ENCODE measurements at regions not wholly inside any gene's neighbourhood (a gene's known extent, or its start where the extent isn't known, plus 50 kb on each side); places are given as distances from the start of the nearest gene placed in this dataset.

DNA sequence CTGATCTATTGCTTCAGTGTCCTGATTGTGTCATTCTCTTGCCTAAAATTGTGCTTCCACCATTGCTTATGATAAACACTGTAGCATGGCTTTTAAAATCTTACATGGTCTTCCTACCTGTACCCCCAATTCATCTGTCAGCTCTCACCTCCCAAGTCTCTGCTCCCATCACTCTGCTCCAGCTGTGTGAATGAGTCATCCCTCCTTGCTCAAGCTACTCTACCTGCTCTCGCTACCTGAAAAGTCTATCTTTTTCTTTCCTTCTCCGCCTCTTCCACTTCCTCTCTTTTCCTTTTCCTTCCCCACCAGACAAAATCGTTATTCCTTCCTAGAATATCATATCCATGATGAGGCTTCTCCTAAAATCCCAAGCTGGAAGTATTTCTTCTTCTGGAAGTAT is 341.7 kb downstream of the PRELID2 start:
- H3K4me3 Mint-ChIP-seq: no peak overlapping the region

DNA sequence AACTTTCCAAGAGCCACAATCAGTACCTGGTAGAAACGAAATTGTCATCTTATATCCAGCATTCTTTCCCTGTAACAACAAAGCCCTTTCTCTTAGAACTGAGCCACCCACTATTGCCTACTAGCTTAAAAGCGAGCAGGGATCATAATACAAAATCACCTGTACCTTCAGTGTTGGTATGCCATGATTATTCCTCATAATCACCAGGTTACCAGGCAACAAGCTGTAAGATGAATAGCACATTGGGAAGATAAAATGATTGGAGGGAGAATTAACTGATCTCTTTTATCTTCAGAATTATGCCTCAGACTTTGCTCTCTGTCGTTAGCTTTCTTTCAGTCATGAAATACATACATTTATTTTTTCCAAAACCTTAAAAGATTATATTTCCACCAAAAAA is 345.6 kb downstream of the PRELID2 start:
- ATAC-seq (replicated peaks) (no peak), DNase-seq (no peak)
- no peak overlapping the region for H3K4me3 Mint-ChIP-seq
- H3K27ac Mint-ChIP-seq: no peak overlapping the region
- no peaks in the 10 kb centered on the region for H3K36me3 Mint-ChIP-seq
- no peaks in the 10 kb centered on the region for H3K4me1 Mint-ChIP-seq
- peaks cover 4 to 6% of the 10 kb centered on the region in 2 donors for H3K9me3 Mint-ChIP-seq
- no peaks in the 10 kb centered on the region for H3K27me3 Mint-ChIP-seq

More for the DNA sequence above, 341.7 kb downstream of the PRELID2 start:
- H3K4me1 Mint-ChIP-seq: no peaks in the 10 kb centered on the region
- DNase-seq: no peak
- no peaks in the 10 kb centered on the region for H3K27me3 Mint-ChIP-seq
- H3K27ac Mint-ChIP-seq: no peak overlapping the region
- H3K36me3 Mint-ChIP-seq: no peaks in the 10 kb centered on the region
- ATAC-seq (replicated peaks): no peak
- H3K9me3 Mint-ChIP-seq: peaks cover 6 to 10% of the 10 kb centered on the region in 2 donors

DNA sequence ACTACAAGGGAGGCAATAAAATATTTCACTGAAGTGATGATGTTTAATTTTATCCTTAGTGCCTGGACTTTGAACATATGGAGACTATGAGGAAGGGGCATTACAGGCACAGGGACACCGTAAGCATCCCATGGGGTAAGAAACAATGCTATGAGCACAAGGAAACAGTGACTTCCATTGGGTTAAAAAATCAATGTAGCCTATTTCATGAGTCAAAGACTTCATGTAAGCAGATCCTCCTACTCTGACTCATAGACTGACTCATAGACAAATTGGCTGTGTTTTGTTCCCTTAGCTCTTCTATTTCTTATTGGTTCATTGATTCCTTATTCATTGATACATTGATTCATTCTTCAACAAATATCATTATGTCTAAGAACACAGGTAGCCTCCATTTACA is 351.0 kb downstream of the PRELID2 start:
- H3K4me3 Mint-ChIP-seq: no peak overlapping the region
- no peak for ATAC-seq (replicated peaks)
- no peaks in the 10 kb centered on the region for H3K36me3 Mint-ChIP-seq
- H3K4me1 Mint-ChIP-seq: no peaks in the 10 kb centered on the region
- DNase-seq: no peak
- H3K27ac Mint-ChIP-seq: no peak overlapping the region
- H3K9me3 Mint-ChIP-seq: peaks cover 0 to 5% of the 10 kb centered on the region in 2 donors
- no peaks in the 10 kb centered on the region for H3K27me3 Mint-ChIP-seq

DNA sequence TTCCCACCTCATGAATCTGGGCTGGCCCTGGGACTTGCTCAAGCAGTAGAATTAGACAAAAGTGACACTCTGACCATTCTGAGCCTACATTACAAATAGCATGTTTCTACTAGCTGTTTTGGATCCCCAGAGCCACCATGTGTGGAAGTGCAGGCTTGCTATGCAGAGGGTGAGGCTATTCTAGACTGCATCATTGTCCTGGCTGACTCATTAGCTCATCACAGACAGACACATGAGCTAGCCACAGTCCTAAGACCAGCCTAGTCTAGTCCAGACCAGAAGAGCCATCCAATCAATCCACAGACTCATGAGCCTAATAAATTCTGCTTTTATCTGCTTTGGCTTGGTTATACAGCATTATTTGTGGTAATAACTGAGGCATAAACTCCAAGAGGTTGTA is 351.9 kb downstream of the PRELID2 start:
- Mint-ChIP-seq H3K27me3 (no peaks in the 10 kb centered on the region), H3K4me1 (no peaks in the 10 kb centered on the region), H3K36me3 (no peaks in the 10 kb centered on the region), H3K4me3 (no peak overlapping the region), H3K27ac (no peak overlapping the region), H3K9me3 (peaks cover 0 to 7% of the 10 kb centered on the region in 2 donors)
- ATAC-seq (replicated peaks) (no peak), DNase-seq (no peak)

DNA sequence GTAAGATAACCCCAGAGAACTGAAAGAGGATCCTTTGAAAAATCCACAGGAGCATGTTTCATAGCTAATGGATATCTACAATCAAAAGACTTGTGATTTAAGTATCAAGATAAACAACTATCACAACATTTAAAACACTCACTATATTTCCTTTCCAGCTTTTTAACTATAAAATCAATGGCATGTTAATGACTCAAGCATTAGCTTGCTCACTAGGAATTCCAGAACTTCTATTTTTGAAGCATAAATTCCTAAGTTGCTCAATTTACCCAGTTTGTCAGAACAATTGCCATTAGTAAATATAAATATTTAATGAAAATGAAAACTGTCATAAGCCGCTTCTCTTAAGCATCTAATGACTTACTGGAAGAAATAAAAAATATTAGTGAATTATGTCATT is 355.3 kb downstream of the PRELID2 start:
- Mint-ChIP-seq H3K27ac (no peak overlapping the region), H3K4me3 (no peak overlapping the region), H3K36me3 (no peaks in the 10 kb centered on the region), H3K4me1 (no peaks in the 10 kb centered on the region), H3K27me3 (no peaks in the 10 kb centered on the region), H3K9me3 (peaks cover 0 to 7% of the 10 kb centered on the region in 2 donors)
- no peak for ATAC-seq (replicated peaks)
- DNase-seq: no peak

DNA sequence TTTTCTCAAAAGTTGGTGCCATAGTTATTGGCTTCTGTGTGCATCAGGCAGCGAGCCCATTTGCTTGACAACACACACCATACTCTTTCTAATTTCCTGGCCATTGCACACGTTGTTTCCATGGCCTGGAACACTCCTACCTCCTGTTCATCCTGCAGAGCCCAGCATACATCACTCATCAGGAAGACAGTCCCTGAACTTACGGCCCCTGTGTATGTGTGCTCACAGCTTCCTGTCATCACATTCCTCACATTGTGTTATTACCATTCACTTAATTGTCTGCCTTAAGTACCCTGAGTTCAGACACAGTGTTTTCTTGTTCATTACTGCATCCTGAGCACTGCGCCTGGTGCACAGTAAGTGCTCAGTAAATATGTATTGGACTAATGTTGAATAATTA is 355.9 kb downstream of the PRELID2 start:
- Mint-ChIP-seq H3K27me3 (no peaks in the 10 kb centered on the region), H3K27ac (no peak overlapping the region), H3K4me3 (no peak overlapping the region), H3K9me3 (peaks cover 0 to 7% of the 10 kb centered on the region in 2 donors), H3K4me1 (no peaks in the 10 kb centered on the region), H3K36me3 (no peaks in the 10 kb centered on the region)
- no peak for DNase-seq
- no peak for ATAC-seq (replicated peaks)

DNA sequence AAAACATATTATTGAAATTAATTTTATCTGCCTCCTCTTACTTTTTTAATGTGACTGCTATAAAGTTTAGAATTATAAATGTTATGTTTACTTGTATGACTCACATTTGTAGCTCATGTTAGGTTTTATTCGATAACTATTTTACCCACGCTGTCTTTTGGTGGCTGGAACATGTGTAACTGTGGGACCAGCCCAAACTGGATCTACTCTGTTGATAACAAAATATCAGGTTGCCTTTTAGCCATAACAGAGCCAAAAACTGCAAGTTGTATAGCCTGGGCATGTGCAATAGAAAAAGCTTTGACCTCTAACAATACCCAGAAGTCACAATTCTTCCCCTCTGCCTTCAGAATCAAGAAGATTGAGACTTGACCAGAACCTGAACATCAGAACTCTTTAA is 356.5 kb downstream of the PRELID2 start:
- DNase-seq (no peak), ATAC-seq (replicated peaks) (no peak)
- Mint-ChIP-seq H3K36me3 (no peaks in the 10 kb centered on the region), H3K27me3 (no peaks in the 10 kb centered on the region), H3K4me3 (no peak overlapping the region), H3K9me3 (peaks cover 0 to 7% of the 10 kb centered on the region in 2 donors), H3K27ac (no peak overlapping the region), H3K4me1 (no peaks in the 10 kb centered on the region)

DNA sequence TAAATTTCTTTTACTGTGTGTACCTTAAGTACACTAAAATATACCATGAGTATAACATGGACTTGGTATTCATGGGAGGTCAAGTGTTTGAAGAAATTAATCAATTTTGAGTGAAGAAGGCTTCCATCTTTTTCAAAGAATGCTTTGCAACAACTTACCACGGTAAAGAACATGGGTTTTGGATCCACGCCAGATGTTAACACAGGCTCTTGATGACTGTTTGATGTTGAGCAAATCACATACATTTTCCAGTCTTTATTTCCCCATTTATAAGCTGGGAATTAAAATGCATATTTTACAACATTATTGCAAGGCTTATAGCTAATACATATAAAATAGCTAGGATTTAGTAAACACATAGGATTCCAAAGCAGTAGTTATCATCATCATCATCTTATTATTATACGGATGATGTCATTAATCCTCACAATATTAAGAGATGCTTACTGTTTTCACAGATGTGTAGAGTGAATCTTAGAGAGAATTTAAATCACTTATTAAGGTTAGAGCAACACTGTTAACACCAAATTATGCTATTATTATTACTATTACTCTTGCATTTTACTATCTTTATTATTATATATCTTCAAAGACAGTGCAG is 362.0 kb downstream of the PRELID2 start:
- Mint-ChIP-seq H3K27me3 (no peaks in the 10 kb centered on the region), H3K27ac (no peak overlapping the region), H3K9me3 (no peaks in the 10 kb centered on the region), H3K4me1 (no peaks in the 10 kb centered on the region), H3K4me3 (no peak overlapping the region), H3K36me3 (no peaks in the 10 kb centered on the region)
- ATAC-seq (replicated peaks) (no peak), DNase-seq (no peak)

DNA sequence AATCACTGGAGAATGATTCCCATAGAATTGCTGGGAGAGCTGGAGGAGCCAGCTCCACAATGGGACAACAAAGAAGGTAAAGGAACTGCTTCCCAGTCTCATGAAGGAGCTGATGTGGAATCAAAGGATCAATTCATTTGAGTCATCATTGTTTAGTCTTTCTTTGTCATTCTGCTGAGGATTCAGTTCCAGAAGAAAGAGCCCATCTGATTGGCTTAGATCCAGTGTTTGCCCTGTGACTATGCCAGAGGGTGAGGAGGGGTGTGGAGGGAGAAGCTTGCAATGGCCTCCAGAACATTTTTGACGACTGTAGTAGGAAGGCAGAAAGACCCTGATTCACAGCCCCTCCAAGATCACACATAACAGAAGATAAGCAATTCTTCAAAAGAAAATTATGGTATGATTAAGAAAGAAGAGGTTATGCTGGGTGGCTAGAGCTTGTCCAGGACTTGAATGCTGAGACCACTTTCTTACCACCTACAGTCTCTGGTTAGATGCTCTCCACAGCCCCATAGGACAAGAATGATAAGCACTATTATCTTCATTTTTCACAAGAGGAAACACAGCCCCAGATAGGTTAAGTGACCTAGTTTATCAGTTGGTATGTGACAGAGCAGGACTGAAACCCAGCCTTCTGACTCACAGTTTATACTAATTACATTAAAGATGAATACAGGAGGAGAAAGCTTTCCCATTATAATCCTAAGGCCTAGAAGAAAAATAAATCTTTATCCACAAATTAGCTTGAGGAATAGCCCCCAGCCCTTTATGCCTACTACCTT is 363.1 kb downstream of the PRELID2 start:
- ATAC-seq (replicated peaks) (no peak), DNase-seq (no peak)
- H3K27ac Mint-ChIP-seq: no peak overlapping the region
- no peaks in the 10 kb centered on the region for H3K4me1 Mint-ChIP-seq
- H3K27me3 Mint-ChIP-seq: no peaks in the 10 kb centered on the region
- no peaks in the 10 kb centered on the region for H3K36me3 Mint-ChIP-seq
- no peaks in the 10 kb centered on the region for H3K9me3 Mint-ChIP-seq
- H3K4me3 Mint-ChIP-seq: no peak overlapping the region

DNA sequence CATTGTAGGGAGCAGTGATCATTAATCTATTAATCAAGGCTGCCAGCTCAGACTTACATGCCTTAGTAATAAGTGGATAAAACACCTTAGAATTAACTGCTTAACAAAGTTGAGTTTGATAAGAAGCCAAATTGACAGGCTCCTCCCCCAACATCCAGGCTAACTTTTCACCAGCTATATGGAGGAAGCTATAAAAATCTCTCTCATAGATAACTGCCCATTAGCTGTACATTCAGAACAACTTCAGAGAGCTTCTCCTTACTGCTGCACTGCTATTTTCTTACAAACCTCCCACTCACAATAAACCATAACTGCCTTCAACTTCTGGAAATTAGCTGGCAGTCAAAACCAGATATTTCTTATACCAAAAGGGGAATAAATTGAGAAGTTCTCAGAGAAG is 364.1 kb downstream of the PRELID2 start:
- Mint-ChIP-seq H3K27me3 (no peaks in the 10 kb centered on the region), H3K36me3 (no peaks in the 10 kb centered on the region), H3K27ac (no peak overlapping the region), H3K4me1 (no peaks in the 10 kb centered on the region), H3K4me3 (no peak overlapping the region), H3K9me3 (no peaks in the 10 kb centered on the region)
- DNase-seq (no peak), ATAC-seq (replicated peaks) (no peak)

DNA sequence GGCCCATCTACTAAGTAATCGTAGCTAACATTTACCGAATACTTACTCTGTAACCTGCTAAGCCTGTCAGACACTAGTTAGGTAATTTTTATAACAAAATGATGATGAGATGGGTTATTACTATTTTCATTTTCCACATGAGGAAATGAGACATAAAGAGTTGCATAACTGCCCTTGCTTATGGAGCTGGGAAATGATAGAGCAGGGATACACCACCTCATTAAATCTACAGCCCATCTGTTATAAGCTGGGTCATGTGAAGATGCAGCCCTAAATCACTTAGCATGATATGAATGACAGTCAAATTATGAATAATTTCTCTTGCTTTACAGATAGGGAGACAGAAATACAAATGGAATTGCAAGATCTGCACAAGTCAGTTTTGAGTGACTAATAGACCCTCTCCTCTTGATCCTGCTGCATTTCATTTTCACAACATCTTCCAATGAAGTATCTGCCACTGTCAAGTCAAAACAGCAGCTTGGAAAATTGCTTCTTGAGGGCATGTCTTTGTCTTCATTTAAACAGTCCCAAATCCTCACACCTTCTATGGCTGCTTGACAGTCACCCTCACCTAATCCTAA is 364.7 kb downstream of the PRELID2 start:
- no peaks in the 10 kb centered on the region for H3K36me3 Mint-ChIP-seq
- H3K27me3 Mint-ChIP-seq: no peaks in the 10 kb centered on the region
- no peak overlapping the region for H3K27ac Mint-ChIP-seq
- DNase-seq: no peak
- no peaks in the 10 kb centered on the region for H3K4me1 Mint-ChIP-seq
- H3K9me3 Mint-ChIP-seq: no peaks in the 10 kb centered on the region
- no peak overlapping the region for H3K4me3 Mint-ChIP-seq
- no peak for ATAC-seq (replicated peaks)

DNA sequence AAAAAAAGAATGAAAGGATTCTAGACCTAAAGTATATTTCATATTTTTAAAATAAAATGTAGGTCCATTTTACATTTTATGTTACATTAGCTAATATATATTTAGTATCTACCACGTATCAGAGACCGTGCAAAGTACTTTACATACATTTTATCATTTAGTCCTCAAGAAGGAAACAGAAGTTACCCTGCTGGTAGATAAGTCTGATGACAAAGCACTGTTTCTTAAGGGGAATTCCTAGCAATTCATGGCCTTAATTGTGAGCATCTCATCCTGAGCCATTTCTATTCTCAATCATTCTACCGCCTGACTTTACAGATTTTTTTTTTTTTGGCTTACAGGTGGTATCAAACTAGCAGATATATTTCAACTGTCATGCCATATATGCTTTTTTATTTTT is 367.7 kb downstream of the PRELID2 start:
- H3K36me3 Mint-ChIP-seq: no peaks in the 10 kb centered on the region
- ATAC-seq (replicated peaks) (no peak), DNase-seq (no peak)
- no peak overlapping the region for H3K27ac Mint-ChIP-seq
- H3K4me3 Mint-ChIP-seq: no peak overlapping the region
- H3K9me3 Mint-ChIP-seq: peaks cover 0 to 3% of the 10 kb centered on the region in 2 donors
- no peaks in the 10 kb centered on the region for H3K4me1 Mint-ChIP-seq
- no peaks in the 10 kb centered on the region for H3K27me3 Mint-ChIP-seq

DNA sequence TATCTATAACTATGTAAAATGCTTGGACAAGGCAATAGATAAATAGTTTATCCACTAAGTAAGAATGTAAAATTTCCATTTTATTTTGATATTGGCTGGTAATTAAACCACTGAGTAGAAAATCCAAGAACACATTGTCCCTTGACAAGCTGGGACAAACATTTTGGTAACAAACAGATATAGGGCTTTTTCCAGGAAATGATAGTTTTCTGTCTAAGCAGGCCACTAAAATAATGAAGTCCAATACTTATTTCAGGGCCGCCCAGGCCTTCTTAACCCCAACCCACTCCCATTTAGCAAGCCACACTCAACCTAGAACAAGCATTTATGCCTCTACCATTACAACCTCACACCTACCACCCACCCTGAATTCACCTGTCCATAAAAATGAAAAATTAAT is 368.6 kb downstream of the PRELID2 start:
- H3K9me3 Mint-ChIP-seq: peaks cover 0 to 3% of the 10 kb centered on the region in 2 donors
- no peaks in the 10 kb centered on the region for H3K27me3 Mint-ChIP-seq
- no peak overlapping the region for H3K27ac Mint-ChIP-seq
- DNase-seq (no peak), ATAC-seq (replicated peaks) (no peak)
- no peaks in the 10 kb centered on the region for H3K4me1 Mint-ChIP-seq
- H3K36me3 Mint-ChIP-seq: no peaks in the 10 kb centered on the region
- no peak overlapping the region for H3K4me3 Mint-ChIP-seq

DNA sequence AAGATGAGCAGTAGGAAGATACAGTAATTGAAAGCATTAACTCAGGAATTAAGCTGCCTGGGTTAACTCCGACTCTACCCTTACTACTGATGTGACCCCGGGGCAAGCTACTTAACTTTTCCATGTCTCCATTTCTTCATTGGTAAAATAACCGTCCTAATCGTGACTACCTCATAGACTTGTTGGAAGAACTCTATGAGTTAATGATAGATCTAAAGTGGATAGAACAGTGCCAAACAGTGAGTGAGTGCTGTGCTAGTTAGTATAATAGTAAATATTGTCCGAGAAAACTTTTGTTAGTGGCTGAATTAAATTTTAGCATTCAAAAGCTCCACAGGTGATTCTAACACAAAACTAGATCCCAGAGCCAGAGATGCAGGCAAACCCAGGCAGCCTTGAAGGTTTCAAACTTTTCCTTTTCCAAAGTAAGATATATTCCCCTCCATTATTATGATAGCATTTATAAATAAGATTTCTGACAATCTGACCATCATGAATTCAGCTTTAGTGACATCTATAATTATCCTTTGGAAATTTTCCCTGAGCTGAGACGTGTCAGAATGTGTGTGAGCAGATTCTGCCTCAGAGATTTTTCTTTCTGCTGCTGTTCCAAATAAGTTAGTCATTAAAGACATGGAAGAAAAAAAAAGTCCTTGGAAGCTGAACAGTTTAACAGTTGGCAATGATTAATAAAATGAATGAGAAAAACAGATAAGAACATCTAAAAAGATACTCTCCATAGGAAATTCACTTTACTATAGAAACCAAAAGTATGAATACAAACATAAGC is 369.5 kb downstream of the PRELID2 start:
- Mint-ChIP-seq H3K36me3 (no peaks in the 10 kb centered on the region), H3K27me3 (no peaks in the 10 kb centered on the region), H3K9me3 (peaks cover 0 to 3% of the 10 kb centered on the region in 2 donors), H3K4me3 (no peak overlapping the region), H3K27ac (no peak overlapping the region), H3K4me1 (no peaks in the 10 kb centered on the region)
- no peak for ATAC-seq (replicated peaks)
- DNase-seq: no peak
